Mesenteric fat pad (tissue), 1 donor: ENCODE measurements at regions not wholly inside any gene's neighbourhood (a gene's known extent, or its start where the extent isn't known, plus 50 kb on each side); places are given as distances from the start of the nearest gene placed in this dataset.

Experiments
- DNase-seq: peaks from one replicate; pipeline ENCODE4 v3.0.0-alpha.2; 2020; ENCODE audit warnings: low spot score
- donor health status: DM: yes; HTN: yes; CAD: no.

DNA sequence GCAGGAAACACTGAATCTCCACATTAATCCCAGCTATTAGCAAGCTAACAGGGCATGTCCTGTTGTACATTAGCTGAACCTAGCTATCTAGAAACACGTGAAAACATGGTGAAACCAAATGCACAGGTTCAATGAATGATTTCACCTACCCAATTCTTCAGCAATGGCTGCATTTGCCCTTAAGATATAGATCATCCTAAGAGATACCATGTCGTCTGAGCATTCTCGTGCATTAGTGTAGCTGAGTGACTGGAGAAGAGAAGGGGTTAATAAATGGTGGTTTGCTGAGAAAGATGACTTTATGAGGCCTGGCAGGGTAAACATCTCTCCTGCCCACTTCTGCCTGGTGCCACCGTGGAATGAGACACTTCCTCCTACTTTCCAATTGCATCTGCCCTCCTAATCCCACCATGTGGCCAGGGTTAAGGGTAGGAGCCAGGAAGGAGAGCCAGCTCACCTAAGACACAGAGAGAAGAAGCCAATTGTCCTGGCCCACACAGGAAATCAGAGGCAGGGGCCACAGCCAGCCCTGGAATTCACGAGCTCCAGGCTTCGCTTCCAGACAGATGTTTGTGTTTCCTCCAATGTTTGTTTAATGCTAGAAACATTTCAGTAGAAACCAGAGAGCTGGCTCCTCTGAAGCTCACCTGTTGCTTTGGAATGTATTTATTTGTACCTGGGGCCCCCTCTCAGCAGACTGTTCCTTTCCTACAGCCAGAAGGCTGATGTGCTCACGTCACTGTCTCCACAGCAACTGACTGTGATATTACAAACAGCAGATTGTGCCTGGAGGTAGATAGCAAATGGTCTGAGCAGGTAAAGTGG, 126.0 kb upstream of the PARP11 start:
- DNase-seq: no peak

DNA sequence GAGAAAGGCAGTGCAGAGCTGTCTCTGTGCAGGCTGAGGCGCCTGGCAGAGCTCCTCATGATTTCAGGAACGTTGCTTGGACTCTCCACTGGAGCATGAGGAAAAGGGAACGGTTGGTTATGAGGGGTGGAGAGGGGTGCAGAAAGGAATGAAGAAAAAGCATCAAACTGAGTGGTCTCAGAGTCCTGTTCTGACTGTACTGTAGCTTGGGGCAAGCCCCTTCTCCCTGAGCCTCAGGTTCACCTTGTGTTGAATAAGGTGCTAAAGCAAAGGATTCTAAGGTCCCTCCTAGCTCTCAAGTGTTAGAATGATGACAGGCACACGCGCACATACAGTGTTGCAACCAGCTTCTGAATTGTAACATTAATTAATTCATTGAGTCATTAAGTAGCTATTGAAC, 125.2 kb upstream of the PARP11 start:
- DNase-seq: no peak

DNA sequence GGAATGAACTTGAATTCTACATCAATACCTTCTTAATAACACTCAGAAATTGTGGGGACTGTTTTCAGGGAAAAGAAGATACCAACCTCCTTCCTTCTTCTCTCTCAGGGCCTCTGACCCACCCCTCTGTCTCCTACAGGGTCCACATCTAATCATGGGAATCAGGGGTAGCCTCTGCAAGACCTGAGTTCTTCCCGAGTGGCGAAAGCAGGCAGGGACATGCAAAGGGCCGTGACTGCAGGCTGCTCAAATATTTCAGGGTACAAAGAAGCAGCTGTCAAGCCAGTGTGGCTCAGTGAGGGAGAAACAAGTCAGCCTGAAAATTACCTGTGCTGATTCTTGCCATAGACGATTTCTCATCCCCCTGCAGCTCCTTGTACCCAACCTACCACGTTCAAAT, 123.1 kb upstream of the PARP11 start:
- DNase-seq: no peak

DNA sequence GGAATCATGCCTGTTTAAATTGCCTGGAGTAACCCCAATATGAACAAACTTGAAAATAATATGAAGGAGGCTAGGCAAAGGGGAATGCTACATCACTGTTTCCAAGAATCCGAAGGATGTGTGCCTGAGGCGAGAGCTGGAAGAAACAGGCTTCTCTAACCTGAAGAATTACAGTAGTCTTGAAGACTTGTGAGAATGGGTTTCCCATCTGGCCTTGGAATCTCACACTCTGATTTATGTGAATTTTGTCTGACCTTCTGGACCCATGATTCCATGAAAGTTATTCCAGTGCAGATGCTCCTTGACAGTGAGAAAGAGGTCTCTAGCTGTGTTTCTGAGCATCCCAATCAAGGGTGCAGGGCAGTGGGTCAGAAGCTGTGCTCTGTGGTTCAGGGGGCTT, 122.1 kb upstream of the PARP11 start:
- DNase-seq: no peak

DNA sequence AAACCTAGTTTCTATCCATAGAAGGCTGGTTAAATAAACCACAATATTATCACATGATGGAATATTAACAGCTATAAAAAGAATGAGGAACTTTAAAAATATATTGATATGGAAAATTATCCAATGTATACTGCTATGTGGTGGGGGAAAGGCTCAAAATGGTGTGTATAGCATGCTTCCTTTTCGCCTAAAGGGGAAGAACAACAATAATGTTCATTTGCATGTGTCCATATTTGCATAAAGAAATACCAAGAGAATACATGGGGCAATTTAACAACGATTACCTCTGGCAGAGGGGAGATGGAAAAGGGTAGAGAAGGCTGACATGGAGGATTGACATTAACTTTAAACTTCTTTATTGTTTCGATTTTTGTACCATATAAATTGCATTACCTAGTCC, 121.3 kb upstream of the PARP11 start:
- DNase-seq: no peak

DNA sequence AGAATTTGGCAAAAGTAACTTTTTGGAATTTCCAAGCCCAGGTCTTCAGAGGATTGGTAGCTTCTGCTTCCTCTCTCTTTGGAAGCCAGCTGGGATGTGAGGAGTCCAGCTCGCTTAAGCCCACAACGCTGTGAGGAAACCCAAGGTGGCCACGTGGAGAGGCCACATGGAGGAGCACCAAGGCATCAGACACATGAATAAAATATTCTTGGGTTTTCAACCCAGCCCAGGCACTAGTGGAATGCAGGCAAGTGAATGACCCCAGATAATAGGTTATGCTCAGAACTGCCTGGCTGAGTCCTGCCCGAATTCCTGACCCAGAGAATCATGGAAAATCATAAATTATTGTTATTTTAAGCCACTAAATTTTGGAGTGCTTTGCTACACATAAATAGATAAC, 119.7 kb upstream of the PARP11 start:
- no peak for DNase-seq

DNA sequence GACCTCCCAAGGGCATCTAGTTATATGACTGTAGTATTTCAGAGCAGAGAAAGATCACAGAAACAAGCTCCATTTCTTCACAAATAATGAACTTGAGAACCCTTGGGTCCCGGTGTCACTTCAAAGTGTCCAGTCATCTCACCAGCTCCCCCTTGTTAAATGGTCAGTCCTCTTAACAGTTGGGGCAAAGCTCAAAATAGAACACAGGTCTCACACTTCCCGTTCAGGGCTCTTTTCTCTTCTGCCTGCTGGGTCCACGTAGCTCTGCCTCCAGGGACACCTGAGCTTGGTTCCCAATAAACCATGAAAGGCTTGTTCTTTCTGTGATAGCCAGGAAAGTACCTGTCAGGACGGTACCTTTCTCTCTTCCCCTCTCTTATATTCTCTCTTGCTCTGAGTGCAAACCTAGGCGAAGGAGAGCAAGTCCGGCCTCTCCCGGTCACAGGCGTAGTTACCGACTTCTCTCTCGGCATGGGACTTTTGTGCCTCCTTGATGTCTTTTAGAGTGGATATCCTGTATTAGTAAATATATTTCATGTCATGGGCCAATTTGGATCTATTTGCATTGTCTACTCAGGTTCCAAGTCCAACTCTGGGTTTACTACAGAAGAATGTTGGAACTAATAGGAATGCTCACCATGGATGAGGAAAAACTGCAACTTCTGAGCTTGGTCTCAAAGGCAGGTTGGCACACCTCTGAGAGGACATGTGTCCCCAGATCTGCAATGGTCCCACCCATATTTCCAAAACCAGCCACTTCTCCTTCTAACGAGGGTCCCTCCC, 118.8 kb upstream of the PARP11 start:
- DNase-seq: no peak

DNA sequence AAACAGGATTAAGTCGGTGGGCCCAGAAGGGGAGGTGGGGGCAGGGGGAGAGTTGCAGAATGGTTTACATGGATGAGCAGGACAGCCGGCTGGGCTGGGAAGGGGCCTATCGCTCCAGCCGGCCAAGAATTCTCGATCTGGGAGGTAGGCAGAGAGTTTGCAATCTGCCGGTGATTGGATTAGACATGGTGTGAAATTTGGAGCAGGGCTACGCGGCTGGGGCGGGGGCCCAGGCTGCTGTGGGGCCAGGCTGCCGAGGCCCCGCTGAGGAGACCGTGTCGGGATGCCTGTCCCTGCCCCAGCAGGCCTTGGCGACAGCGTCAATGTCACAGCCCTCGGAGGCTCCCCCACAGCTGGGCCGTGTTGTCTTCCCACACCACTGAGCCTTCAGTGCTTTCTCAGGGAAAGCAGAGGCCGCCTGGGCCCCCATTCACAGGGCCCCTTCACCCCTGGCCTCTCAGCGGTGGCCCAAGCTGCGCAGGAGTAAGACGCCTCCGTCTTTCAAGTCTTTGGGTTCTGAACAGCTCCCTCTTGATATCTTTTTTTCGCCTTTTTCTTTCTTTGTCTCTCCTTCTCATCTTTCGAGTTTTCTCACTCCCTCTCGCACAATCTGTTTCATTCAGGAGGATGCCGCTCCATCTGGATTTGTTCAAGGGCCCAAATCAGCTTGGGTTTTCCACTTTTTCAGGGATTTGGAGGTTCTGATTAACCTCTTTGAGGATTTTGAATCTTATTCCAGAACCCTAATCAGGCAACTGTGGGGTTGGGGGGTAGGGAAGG, 117.5 kb upstream of the PARP11 start:
- no peak for DNase-seq

DNA sequence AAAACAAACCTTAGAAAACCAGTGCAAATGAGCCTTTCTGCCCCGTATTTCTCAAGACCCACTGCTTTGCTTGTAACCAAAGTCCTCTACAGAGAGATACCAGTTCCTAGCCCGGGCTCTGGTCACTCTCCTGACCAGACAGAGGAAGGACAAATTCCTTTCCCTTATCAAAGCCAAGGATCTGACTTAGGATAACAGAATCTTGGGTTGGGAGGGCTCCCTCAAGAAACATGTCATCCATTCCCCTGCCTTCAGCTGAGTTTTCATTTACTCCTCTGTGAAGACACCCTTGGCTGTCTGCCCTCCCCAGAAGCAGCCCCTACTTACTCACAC, 116.0 kb upstream of the PARP11 start:
- DNase-seq: no peak

DNA sequence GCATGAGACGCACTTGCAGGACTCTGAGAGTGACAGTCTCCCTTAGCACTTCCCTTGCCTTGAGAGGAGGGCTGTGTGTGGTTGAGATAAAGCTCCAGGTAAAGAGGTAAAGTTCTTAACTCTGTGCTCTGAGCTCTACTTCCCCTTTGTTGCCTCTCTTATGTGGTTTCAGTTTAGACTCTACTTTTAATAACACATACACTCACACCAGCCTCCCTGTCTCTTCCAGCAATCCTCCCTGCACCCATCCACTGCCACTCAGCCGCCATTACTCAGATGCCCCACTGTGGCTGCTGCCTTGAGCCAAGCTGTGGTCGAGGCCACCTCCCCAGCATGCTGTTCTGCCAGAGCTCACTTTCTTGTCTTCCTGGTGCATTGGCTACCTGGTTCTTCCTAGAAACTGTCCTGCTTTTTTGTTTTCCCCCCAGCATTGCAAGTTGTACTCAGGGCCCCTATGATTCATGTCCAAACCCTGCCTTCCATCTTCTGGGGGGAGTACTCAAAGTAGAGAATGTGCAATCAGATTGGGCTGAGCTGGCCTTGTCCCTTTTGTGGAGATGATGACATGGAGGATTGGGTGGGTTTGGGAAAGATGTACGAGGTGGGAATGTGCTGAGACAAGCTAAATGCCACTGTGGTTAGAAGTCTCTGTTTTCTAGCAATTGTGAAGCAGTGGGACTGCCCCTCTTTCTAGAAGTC, 115.5 kb upstream of the PARP11 start:
- DNase-seq: no peak

DNA sequence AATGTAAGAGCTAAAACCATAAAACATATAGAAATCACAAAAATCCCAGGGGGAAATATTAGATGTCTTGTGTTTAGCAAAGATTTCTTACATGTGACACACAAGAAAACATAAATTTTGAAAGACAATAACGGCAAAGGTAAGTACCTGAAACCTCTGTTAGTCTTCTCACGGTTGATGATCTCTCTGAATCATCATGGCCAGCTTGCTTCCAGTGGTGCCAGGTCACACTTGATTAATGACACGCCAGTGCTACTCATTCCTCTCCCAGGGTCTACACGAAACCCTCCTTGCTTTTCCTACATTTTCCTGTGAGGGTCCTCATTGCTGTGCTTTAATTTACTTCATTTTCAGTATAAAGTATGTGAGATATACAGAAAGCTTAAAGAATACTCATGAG, 114.4 kb upstream of the PARP11 start:
- DNase-seq: no peak

DNA sequence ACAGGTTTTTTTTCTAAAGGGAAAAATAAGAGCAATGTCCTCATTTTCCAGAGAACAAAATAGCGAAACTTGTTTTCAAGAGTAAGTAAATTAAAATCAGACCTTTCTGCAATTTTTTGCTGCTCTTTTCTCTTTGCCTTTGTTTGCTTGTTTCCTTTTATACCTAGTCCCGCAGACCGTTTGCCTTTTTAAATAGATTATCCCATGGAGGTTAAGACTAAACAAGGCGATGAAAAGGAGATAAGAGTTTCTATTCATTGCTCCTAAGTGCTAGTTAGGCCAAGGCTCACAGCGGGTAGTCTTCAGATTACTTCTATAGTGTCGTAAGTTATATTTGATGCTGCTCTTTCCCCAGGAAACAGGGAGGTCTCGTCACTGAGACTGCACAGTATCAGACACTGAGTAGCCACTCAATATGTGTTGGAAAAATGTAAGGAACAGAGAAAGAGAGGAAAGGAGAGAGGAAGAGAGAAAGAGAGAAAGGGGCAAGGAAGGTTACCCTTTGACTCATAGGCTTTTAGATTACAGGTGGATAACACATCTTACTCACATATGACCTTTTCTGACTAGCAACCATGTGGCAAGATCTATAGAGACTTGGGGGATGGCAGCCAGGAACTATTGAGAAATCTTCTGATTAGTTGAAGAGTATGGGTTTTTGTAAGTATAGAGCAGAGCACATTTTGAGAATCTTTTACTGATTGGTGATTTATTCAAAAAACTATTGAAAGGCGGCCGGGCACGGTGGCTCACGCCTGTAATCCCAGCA, 107.5 kb upstream of the PARP11 start:
- DNase-seq: no peak

DNA sequence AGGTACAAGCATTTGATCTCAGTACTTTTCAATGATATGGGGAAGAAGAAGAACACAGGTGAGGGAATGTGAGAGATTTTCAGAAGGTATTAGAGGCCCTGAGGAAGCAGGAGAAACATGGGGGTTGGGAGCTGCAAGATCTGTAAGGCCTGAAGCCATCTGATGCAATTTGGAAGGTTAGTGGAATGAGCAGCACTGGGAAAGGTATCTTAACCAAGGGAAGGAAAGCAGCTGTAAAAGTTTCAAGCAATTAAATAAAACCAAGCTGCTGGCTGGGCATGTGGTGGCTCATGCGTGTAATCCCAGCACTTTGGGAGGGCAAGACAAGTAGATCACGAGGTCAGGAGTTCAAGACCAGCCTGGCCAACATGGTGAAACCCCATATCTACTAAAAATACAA, 104.4 kb upstream of the PARP11 start:
- no peak for DNase-seq

DNA sequence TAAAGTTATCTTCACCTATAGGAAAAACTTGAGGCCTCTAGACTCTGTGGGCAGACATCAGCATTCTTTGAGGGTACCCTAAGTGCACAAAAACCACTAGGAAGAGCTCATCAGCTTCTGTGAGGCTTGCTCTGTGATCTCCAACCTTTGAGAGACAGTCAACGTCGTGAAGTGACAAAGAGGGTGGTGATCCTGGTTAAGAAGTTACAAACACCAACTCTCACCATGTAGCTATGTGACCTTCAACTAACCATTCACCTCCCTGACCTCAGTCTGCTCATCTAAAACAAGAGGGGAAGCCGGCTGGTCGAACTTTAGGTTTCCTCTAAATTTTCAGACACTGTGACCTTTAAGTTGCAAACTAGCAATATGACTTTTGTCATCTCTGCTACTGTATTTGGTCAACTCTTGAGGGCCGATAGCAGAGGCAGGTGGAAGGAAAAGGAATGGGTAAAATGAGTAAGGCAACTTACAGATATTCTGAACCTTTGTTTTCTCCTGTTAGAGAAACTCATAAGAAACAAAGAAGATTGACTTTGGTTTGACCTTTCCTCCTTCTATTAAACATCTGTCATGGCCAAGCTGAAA, 103.2 kb upstream of the PARP11 start:
- no peak for DNase-seq

DNA sequence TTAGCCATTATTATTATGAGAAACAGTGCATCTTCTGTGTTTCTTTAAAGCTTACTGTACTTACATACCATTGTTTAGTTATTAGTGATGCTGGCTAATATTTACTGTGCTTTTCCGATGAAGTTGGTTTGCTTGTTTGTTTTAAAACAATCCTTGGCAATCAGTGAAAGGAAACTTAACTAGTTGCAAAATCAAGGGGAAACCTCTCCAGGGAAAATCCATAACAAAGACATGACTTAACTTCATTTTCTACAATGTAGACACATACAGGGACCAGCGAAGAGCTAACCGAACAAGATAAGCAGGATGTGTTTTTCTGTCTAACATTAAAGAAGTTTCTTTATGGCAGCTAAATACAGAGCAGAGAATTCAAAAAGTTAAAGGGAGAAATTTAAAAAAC, 102.5 kb upstream of the PARP11 start:
- no peak for DNase-seq

DNA sequence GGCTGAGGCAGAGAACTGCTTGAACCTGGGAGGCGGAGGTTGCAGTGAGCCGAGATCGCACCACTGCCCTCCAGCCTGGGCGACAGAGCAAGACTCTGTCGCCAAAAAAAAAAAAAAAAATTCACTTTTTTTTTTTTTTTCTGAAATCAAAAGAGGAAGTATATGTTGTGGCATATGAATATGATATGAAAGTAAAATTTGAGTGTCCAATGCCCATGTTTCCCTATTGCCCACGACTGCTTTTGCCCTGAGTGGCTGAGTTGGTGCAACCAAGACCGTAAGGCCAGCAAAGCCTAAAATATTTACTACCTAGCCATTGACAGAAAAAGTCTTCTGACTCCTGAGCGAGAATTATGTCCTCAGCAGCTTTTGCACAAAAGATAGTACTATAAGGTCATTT, 101.7 kb upstream of the PARP11 start:
- DNase-seq: no peak

DNA sequence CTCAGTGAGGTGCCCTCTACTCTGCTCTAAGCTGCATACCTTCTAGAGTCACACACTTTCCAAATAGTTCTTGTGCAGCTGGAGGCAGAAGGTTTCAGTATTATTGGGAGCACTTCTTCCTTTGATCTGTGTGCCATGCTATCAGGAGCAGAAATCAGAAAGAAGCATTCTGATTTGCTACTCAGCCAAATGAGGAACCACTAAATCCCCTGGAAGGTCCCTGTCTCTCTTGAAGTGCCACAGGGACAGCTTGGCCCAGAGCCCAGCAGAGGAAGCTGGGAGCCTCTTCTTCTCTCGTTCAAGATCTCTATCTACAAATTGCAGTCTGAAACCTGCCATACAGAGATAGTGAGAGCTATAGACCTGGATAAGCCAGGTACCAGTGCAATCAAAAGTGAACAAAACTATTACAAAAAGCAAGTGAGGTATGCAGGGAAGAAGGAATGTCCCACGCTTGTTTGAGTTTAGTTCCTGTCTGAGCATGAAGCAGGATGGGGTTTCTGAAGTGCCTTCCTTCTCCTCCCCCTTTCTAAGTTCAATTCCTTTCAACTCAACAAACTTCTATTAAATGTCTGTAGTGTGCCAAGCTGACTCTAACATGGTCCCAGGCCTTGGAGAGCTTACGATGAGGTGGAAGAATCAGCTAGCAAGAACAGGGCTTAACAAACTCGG, 100.9 kb upstream of the PARP11 start:
- DNase-seq: no peak

DNA sequence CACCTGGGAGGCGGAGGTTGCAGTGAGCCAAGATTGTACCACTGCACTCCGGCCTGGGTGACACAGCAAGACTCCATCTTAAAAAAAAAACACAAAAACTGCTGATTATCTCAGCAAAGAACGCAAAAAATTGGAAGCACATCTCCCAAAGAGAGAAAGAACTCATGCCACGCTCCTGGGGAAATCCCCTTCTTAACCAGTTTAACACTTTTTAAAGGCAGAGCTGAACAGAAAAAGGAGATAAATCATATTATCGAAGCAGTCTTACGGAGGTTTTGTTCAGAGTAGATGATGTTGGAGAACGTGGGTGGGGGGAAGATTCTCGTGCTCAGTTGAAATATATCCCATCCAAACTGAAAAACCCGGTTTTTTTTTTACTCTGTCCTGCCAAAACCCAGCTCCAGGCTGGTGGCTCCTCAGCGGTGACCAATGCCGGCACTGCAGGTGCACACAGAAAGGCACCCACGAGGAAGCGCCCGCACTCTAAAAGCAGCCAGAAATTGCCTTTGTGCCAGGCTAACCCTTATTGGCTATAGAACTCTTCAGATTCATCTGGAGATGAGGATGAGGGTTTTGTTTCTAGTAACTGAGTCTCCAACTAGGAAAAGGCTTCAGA, 100.2 kb upstream of the PARP11 start:
- no peak for DNase-seq

DNA sequence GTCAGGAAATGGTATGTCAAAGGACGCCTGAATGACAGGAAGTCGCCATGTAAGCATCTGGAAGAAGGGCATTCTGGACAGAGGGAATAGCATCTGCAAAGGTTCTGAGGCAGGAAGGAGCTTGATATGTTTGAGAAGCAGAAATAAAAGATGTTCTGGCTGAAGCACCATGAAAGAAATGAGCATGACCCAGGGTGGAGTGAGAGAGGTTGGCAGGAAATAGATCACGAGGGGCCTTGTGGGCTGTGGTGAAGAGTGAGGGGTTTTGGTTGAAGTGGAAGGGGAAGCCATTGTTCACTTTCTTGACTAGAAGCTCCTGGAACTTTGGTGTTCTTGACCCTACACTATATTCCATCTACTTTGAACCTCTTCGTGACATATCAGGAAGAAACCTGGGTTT, 99.4 kb upstream of the PARP11 start:
- DNase-seq: no peak
